Esophagus squamous epithelium (tissue), 4 donors: ENCODE measurements at regions not wholly inside any gene's neighbourhood (a gene's known extent, or its start where the extent isn't known, plus 50 kb on each side); places are given as distances from the start of the nearest gene placed in this dataset.

Experiments
- POLR2A ChIP-seq, 4 donors: fragments of 450-650 bp; IDR thresholded peaks; one replicate each; pipeline ENCODE4 v1.6.1; 2017; ENCODE audit warnings: antibody characterized with exemption in 4 of 4, mild to moderate bottlenecking in 4 of 4, moderate library complexity in 3 of 4
- TF ChIP-seq, protein P1 (sequence below), 6 experiments: fragments of 450-650 bp in 4 of 6; fragments of 200-600 bp in 2 of 6; sonication (generic) in 2 of 6; IDR thresholded peaks; one replicate each; pipeline ENCODE4 v1.5.1; 2016 to 2019; ENCODE audit warnings: antibody characterized with exemption in 6 of 6, mild to moderate bottlenecking in 4 of 6, moderate library complexity in 4 of 6

DNA sequence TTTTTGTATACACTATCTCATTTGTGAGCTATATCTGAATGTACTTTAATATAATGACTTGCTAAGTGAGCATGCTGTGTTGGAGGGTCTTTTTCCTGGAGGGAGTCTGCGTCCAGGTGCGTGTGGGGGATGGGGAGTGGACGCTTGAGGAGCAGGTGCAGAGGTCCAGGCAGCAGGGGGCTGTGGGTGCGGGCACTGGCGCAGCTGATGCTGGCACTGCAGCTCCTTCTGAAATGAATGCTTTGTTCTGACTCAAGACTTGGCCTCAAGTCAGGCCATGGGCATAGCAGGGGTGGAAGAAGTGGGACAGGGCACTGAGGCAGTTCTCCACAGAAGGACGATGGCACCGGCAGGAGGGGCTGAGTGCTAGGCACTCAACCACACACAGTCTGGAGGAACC is 165.7 kb upstream of the IRX1 start:
- TF ChIP-seq, protein P1, sequence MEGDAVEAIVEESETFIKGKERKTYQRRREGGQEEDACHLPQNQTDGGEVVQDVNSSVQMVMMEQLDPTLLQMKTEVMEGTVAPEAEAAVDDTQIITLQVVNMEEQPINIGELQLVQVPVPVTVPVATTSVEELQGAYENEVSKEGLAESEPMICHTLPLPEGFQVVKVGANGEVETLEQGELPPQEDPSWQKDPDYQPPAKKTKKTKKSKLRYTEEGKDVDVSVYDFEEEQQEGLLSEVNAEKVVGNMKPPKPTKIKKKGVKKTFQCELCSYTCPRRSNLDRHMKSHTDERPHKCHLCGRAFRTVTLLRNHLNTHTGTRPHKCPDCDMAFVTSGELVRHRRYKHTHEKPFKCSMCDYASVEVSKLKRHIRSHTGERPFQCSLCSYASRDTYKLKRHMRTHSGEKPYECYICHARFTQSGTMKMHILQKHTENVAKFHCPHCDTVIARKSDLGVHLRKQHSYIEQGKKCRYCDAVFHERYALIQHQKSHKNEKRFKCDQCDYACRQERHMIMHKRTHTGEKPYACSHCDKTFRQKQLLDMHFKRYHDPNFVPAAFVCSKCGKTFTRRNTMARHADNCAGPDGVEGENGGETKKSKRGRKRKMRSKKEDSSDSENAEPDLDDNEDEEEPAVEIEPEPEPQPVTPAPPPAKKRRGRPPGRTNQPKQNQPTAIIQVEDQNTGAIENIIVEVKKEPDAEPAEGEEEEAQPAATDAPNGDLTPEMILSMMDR (IDR thresholded peaks at IDR 0.05): no peak
- no peak for TF ChIP-seq POLR2A (IDR thresholded peaks at IDR 0.05)
